ENCODE measurements at regions not wholly inside any gene's neighbourhood (a gene's known extent, or its start where the extent isn't known, plus 50 kb on each side); places are given as distances from the start of the nearest gene placed in this dataset.
"Not testable (repeated sequence)": the region's sequence is repeated elsewhere in the genome, so short reads cannot be mapped to it uniquely, and the experiment has no call there.

DNA sequence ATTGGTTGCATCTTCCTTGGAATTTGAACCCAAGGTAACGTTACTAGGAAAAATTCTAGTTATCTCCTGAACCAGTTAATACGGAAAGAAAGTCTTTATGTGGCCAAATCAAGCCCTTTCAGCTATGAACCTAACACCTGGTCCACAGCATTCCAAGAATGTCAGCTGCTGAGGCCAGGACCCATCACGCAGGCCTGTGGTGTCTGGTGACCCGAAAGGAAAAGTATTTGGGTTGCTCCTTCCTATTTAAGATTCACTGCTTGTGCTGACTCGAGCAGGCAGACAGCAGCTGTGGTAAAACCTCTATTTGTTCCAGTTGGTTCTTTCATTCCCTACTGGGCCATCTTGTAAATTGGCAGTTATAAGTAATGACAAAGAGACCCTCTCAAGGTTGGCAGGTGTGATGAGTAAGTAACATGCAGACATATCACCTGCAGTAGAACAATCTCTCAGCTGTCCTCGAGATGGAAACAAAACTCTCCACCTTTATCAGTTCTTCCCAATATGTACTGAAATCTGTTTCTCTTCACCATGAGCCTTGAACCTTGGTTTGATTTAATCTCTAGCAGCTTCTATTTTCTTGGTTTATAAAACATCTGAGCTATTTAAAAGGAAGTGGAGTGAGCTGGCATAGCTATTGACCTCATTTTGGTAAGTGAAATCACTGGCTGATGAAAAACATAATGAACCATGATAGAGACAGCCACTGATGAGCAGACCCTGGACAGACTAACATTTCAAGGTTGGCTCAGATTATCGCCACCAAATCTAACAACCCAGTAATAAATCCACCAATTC is 182.1 kb upstream of the SMIM31 start:
- Histone ChIP-seq H3K27me3 (ENCODE audit: insufficient read depth, low read length) (no peaks in the 10 kb centered on the region), H3K4me3 (ENCODE audit: low read depth, low read length) (no peak overlapping the region), H3K27ac (ENCODE audit: low read depth, low read length) (no peak overlapping the region), H2AFZ (ENCODE audit: low read length, unreplicated experiment) (no peak overlapping the region), H3K79me2 (ENCODE audit: control insufficient read depth, insufficient read depth, low read length, unreplicated experiment) (no peaks in the 10 kb centered on the region), H3K4me1 (ENCODE audit: control insufficient read depth, insufficient read depth, low read length, unreplicated experiment) (no peaks in the 10 kb centered on the region), H3K36me3 (ENCODE audit: insufficient read depth, low read length) (no peaks in the 10 kb centered on the region)

DNA sequence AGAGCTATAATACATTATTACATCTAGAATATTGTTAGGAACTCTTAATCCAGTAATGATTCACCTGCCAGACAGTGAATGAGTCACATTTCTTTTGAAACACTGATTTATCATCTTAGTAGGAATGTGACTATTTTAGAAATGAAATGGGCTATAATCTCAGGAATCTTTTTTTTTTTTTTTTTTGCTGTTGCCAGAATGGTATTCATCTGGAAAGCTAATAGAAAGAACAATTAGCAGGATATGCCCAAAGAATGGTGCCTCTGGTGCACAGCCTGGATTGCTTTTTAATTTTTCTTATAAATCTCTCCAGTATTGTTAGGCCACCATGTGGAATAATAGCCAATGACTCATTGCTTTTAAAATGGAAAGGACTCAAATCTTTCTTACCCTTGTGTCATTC is 181.1 kb upstream of the SMIM31 start:
- no peaks in the 10 kb centered on the region for H3K4me1 ChIP-seq (ENCODE audit: control insufficient read depth, insufficient read depth, low read length, unreplicated experiment)
- H3K27me3 ChIP-seq (ENCODE audit: insufficient read depth, low read length): no peaks in the 10 kb centered on the region
- no peak overlapping the region for H2AFZ ChIP-seq (ENCODE audit: low read length, unreplicated experiment)
- no peaks in the 10 kb centered on the region for H3K36me3 ChIP-seq (ENCODE audit: insufficient read depth, low read length)
- H3K4me3 ChIP-seq (ENCODE audit: low read depth, low read length): no peak overlapping the region
- H3K27ac ChIP-seq (ENCODE audit: low read depth, low read length): no peak overlapping the region
- H3K79me2 ChIP-seq (ENCODE audit: control insufficient read depth, insufficient read depth, low read length, unreplicated experiment): no peaks in the 10 kb centered on the region

DNA sequence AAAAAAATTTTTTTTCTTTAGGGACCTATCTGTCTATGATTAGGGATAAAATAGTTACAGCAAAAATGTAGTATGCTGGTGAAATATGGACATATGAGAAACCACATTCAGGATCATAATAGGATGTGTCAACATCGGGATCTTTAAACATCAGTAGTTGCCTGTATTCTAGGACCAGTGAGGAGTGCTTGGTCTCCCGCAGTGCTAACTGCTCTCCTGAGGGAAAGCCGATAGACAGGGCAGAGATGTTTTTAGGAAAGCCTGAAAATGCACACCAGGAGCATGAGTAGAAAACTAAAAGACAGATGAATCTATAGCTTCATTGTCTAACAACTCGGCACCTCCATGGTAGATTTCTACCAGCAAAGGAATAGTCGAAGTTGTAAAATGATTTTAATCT is 178.1 kb upstream of the SMIM31 start:
- Histone ChIP-seq H3K27me3 (ENCODE audit: insufficient read depth, low read length) (no peaks in the 10 kb centered on the region), H2AFZ (ENCODE audit: low read length, unreplicated experiment) (no peak overlapping the region), H3K36me3 (ENCODE audit: insufficient read depth, low read length) (no peaks in the 10 kb centered on the region), H3K4me3 (ENCODE audit: low read depth, low read length) (no peak overlapping the region), H3K27ac (ENCODE audit: low read depth, low read length) (no peak overlapping the region), H3K4me1 (ENCODE audit: control insufficient read depth, insufficient read depth, low read length, unreplicated experiment) (no peaks in the 10 kb centered on the region), H3K79me2 (ENCODE audit: control insufficient read depth, insufficient read depth, low read length, unreplicated experiment) (no peaks in the 10 kb centered on the region)

DNA sequence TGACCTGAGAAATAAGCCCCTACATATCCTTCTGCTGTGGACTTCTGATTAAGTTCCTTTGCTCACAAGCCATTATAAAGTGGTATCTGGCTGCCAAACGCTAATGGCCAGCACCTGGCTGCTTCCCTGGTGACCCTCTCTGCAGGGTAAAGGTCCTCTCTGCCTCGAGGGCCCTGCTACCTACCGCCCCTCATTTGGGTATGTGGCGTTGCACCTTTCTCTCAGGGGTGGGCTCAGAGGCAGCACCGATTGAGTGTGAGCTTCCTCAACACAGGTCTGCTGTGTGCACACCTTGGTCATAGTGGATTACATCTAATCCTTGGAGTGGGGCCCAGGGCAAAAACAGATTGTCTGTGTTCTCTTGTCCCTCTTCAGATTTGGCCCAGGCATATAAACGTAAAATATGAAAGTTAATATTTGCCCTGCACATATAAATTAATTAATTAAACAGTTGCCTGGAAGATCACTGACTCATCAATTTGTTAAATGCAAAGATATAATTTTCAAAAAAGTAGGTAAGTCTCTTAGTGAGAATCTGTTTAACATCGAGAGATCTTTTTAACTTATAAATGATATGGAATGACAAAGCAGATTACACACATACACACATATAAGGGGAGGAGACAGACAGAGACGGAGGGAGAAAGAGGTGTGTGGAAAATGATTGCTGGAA is 174.5 kb upstream of the SMIM31 start:
- Histone ChIP-seq H3K36me3 (ENCODE audit: insufficient read depth, low read length) (no peaks in the 10 kb centered on the region), H3K4me3 (ENCODE audit: low read depth, low read length) (no peak overlapping the region), H3K27ac (ENCODE audit: low read depth, low read length) (no peak overlapping the region), H3K27me3 (ENCODE audit: insufficient read depth, low read length) (no peaks in the 10 kb centered on the region), H3K4me1 (ENCODE audit: control insufficient read depth, insufficient read depth, low read length, unreplicated experiment) (no peaks in the 10 kb centered on the region), H2AFZ (ENCODE audit: low read length, unreplicated experiment) (no peak overlapping the region), H3K79me2 (ENCODE audit: control insufficient read depth, insufficient read depth, low read length, unreplicated experiment) (no peaks in the 10 kb centered on the region)

DNA sequence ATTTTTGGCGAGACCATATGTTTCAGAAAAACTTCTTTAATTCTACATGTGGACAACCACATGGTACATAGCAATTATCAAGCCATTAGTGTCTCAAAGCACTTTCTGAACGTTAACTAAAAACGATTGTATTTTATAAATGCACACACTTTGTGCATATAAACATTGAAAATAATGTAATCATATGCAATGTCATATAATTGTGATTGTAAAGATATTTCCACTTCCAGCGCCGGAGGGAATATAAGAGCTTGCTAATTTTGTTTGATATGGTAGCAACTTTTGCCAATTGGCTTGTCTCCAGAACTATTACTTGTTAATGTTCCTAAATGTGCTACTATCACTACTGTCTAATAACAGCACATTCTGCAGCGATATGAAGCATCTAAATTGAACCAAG is 162.3 kb upstream of the SMIM31 start:
- Histone ChIP-seq H3K36me3 (ENCODE audit: insufficient read depth, low read length) (no peaks in the 10 kb centered on the region), H3K79me2 (ENCODE audit: control insufficient read depth, insufficient read depth, low read length, unreplicated experiment) (no peaks in the 10 kb centered on the region), H3K27ac (ENCODE audit: low read depth, low read length) (no peak overlapping the region), H3K4me3 (ENCODE audit: low read depth, low read length) (no peak overlapping the region), H2AFZ (ENCODE audit: low read length, unreplicated experiment) (no peak overlapping the region), H3K4me1 (ENCODE audit: control insufficient read depth, insufficient read depth, low read length, unreplicated experiment) (no peaks in the 10 kb centered on the region), H3K27me3 (ENCODE audit: insufficient read depth, low read length) (no peaks in the 10 kb centered on the region)

DNA sequence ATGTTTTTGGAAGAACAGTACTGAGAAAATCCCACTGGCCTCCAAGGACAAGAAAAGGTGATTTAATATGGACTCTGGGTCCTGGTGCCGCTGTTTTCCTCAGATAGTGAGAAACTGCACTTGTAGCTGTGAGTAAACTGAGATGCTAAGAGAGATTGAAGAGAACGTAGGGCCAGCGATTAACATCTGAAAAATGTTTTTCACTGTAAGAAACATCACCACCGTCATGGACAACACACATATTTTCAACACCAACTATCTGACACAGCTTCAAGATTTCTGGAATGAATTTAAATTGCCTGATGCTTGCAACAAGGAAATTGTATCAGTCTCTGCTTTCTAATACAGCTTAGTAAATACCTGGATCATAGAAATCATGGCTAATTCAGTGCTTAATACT is 158.2 kb upstream of the SMIM31 start:
- H3K36me3 ChIP-seq (ENCODE audit: insufficient read depth, low read length): no peaks in the 10 kb centered on the region
- no peak overlapping the region for H3K27ac ChIP-seq (ENCODE audit: low read depth, low read length)
- no peaks in the 10 kb centered on the region for H3K27me3 ChIP-seq (ENCODE audit: insufficient read depth, low read length)
- H3K4me1 ChIP-seq (ENCODE audit: control insufficient read depth, insufficient read depth, low read length, unreplicated experiment): no peaks in the 10 kb centered on the region
- no peak overlapping the region for H3K4me3 ChIP-seq (ENCODE audit: low read depth, low read length)
- no peak overlapping the region for H2AFZ ChIP-seq (ENCODE audit: low read length, unreplicated experiment)
- no peaks in the 10 kb centered on the region for H3K79me2 ChIP-seq (ENCODE audit: control insufficient read depth, insufficient read depth, low read length, unreplicated experiment)

DNA sequence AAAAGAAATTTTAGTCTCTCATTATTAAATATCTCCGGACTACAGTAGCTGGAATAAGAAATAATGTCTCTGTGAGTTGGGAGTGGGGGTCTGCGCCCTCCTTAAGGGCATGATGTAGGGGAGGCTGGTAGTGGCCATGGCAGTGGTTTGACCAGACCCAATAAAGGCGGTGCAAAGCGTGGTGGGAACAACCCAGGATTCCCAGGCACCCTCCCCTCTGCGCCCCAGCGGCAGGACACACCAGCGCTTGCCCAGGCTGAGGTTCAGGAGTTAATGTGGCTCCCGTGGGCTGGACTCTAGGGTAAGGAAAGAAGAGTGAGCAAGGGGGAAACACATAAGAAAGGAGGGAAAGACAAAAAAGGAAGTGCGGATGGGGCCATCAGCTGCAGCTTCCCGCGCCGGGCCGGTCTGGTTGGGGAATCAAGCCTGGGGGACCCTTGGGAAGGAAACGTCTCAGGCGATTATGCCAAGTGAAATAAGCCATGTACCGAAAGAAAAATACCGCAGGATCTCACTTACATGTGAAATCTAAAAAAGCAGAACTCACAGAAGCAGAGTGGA is 157.5 kb upstream of the SMIM31 start:
- Histone ChIP-seq H3K79me2 (ENCODE audit: control insufficient read depth, insufficient read depth, low read length, unreplicated experiment) (no peaks in the 10 kb centered on the region), H3K27me3 (ENCODE audit: insufficient read depth, low read length) (no peaks in the 10 kb centered on the region), H3K4me1 (ENCODE audit: control insufficient read depth, insufficient read depth, low read length, unreplicated experiment) (no peaks in the 10 kb centered on the region), H3K27ac (ENCODE audit: low read depth, low read length) (no peak overlapping the region), H3K4me3 (ENCODE audit: low read depth, low read length) (no peak overlapping the region), H3K36me3 (ENCODE audit: insufficient read depth, low read length) (no peaks in the 10 kb centered on the region), H2AFZ (ENCODE audit: low read length, unreplicated experiment) (no peak overlapping the region)

DNA sequence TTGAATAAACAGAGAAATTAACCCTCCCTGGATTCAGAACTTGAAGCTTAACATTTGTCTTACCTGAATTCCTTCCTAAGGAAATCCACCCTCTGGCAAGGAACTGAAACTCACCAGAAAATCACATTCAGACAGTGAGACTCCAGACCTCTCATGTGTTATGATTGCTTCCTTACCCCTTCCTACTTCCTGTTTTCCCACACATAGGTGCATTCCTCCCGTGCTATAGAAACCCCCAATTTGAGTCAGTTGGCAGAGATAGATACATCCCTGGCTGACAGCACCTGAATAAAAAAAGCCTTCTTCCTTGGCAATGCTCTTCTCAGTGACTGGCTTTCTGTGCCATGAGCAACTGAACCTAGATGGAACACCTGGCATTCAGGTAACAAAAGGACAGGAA is 157.0 kb upstream of the SMIM31 start:
- H2AFZ ChIP-seq (ENCODE audit: low read length, unreplicated experiment): no peak overlapping the region
- no peaks in the 10 kb centered on the region for H3K36me3 ChIP-seq (ENCODE audit: insufficient read depth, low read length)
- H3K4me1 ChIP-seq (ENCODE audit: control insufficient read depth, insufficient read depth, low read length, unreplicated experiment): no peaks in the 10 kb centered on the region
- no peak overlapping the region for H3K27ac ChIP-seq (ENCODE audit: low read depth, low read length)
- no peak overlapping the region for H3K4me3 ChIP-seq (ENCODE audit: low read depth, low read length)
- H3K79me2 ChIP-seq (ENCODE audit: control insufficient read depth, insufficient read depth, low read length, unreplicated experiment): no peaks in the 10 kb centered on the region
- no peaks in the 10 kb centered on the region for H3K27me3 ChIP-seq (ENCODE audit: insufficient read depth, low read length)

DNA sequence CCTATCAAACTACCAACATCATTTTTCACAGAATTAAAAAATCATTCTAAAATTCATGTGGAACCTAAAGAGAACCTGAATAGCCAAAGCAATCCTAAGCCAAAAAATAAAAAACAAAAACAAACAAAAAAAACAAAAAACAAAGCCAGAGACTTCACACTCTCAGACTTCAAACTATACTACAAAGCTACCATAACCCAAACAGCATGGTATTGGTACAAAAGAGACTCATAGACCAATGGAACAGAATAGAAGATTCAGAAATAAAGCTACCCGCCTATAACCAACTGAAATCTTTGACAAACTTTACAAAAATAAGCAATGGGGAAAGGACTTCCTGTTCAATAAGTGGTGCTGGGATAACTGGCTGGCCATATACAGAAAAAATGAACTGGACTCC is 152.3 kb upstream of the SMIM31 start:
- Histone ChIP-seq H3K27ac (ENCODE audit: low read depth, low read length) (no peak overlapping the region), H3K4me3 (ENCODE audit: low read depth, low read length) (no peak overlapping the region), H3K27me3 (ENCODE audit: insufficient read depth, low read length) (no peaks in the 10 kb centered on the region), H3K79me2 (ENCODE audit: control insufficient read depth, insufficient read depth, low read length, unreplicated experiment) (no peaks in the 10 kb centered on the region), H3K4me1 (ENCODE audit: control insufficient read depth, insufficient read depth, low read length, unreplicated experiment) (no peaks in the 10 kb centered on the region), H2AFZ (ENCODE audit: low read length, unreplicated experiment) (no peak overlapping the region), H3K36me3 (ENCODE audit: insufficient read depth, low read length) (no peaks in the 10 kb centered on the region)

DNA sequence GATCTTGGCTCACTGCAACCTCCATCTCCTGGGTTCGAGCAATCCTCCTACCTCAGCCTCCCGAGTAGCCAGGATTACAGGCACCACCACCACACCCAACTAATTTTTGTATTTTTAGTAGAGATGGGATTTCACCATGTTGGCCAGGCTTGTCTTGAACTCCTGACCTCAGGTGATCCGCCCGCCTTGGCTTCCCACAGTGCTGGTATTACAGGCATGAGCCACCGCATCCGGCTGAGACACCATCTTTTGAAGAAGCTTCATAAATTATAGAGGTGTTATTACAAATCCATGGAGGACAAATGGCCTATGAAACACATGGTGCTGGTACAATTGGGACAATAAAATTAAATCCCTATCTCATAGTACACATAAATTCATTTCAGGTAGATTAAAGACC is 148.1 kb upstream of the SMIM31 start:
- not testable (repeated sequence) for H3K79me2 ChIP-seq (ENCODE audit: control insufficient read depth, insufficient read depth, low read length, unreplicated experiment); H2AFZ ChIP-seq (ENCODE audit: low read length, unreplicated experiment); H3K4me1 ChIP-seq (ENCODE audit: control insufficient read depth, insufficient read depth, low read length, unreplicated experiment); H3K4me3 ChIP-seq (ENCODE audit: low read depth, low read length); H3K27ac ChIP-seq (ENCODE audit: low read depth, low read length); H3K36me3 ChIP-seq (ENCODE audit: insufficient read depth, low read length); H3K27me3 ChIP-seq (ENCODE audit: insufficient read depth, low read length)

DNA sequence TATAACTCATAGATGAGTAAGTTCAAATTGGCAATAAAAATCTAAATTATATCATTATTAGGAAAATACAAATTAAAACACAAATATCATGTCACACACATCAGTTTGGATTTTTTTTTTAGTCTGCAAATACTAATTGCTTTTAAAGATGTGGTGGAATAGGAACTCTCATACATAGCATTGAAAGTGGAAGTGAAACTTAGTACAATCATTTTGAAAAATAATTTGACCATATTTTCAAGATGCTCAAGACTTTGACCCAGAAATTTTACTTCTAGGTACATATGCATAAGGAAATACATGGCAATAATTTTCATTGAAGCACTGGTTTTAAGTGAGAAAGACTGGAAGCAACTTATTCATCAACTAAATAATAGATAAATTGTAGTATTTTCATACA is 147.5 kb upstream of the SMIM31 start:
- Histone ChIP-seq H3K79me2 (ENCODE audit: control insufficient read depth, insufficient read depth, low read length, unreplicated experiment) (no peaks in the 10 kb centered on the region), H3K4me3 (ENCODE audit: low read depth, low read length) (no peak overlapping the region), H3K27ac (ENCODE audit: low read depth, low read length) (no peak overlapping the region)

More for the DNA sequence above, 147.5 kb upstream of the SMIM31 start:
- Histone ChIP-seq H3K4me1 (ENCODE audit: control insufficient read depth, insufficient read depth, low read length, unreplicated experiment) (no peaks in the 10 kb centered on the region), H3K27me3 (ENCODE audit: insufficient read depth, low read length) (no peaks in the 10 kb centered on the region), H2AFZ (ENCODE audit: low read length, unreplicated experiment) (no peak overlapping the region), H3K36me3 (ENCODE audit: insufficient read depth, low read length) (no peaks in the 10 kb centered on the region)

All from ACC112 (cell line).